Heart left ventricle (tissue), 13 donors: ENCODE measurements at regions not wholly inside any gene's neighbourhood (a gene's known extent, or its start where the extent isn't known, plus 50 kb on each side); places are given as distances from the start of the nearest gene placed in this dataset.

Source experiments
- CTCF ChIP-seq, 12 donors: fragments of 200-600 bp; sonication (generic) in 4 of 12; IDR thresholded peaks; one replicate each; pipeline versions ENCODE4 v1.5.0 to v1.8.0; 2018 to 2022; ENCODE audit warnings: antibody characterized with exemption in 12 of 12, mild to moderate bottlenecking in 5 of 12
- POLR2A ChIP-seq, 2 donors: fragments of 450-650 bp; IDR thresholded peaks; one replicate each; pipeline ENCODE4 v1.6.1; 2017; ENCODE audit warnings: antibody characterized with exemption in 2 of 2, mild to moderate bottlenecking in 2 of 2, moderate library complexity in 2 of 2
- donor health status: ischemic (EF 13 %, LVEDD 7.1; RV severe dilation, severe dysfunction).
- donor health status: DM: no; HTN: yes; CAD: no.
- donor health status: DM: no; HTN: no; CAD: no.
- donor health status: ischemic (EF 25% LVEDD 6.9; RV normal size, moderate dysfunction).
- donor health status: ischemic (EF 25% LVEDD 5.7; RV mildly dilated, moderate dysfunction).
- donor health status: ischemic (EF 35%, LVEDD 5.7; RV mildly dilated, moderate dysfunction).
- donor health status: nonischemic (EF 11% LVEDD 7.7; RV severe dilation, severe dysfunction).
- donor health status: DM: yes; HTN: yes; CAD: no.
- donor health status: PGD.
- donor health status: ischemic (EF 29% LVEDD 5.4; RV normal size, mild dysfunction).
- donor health status: nonischemic (EF 23%, LVEDD 6.1; RV moderate dilation, normal function).

GRCh38 chrX:138917781-138918180 lies 206.3 kb upstream of the FGF13 start:
- no peak for TF ChIP-seq POLR2A (IDR thresholded peaks at IDR 0.05)
- TF ChIP-seq CTCF (IDR thresholded peaks at IDR 0.05), result no peak
